MM.1S (cell line): ENCODE measurements at regions not wholly inside any gene's neighbourhood (a gene's known extent, or its start where the extent isn't known, plus 50 kb on each side); places are given as distances from the start of the nearest gene placed in this dataset.

Experiments
- EZH2 ChIP-seq: fragments of 300-600 bp; sonication (generic); optimal IDR thresholded peaks from 2 replicates; pipeline ENCODE3; 2017; ENCODE audit warnings: low read depth, mild to moderate bottlenecking, antibody characterized with exemption, low read length, mixed read lengths
- EZH2phosphoT487 ChIP-seq: fragments of 300-600 bp; sonication (generic); IDR thresholded peaks from 2 replicates; pipeline ENCODE4 v1.6.1; 2018; ENCODE audit warnings: antibody characterized with exemption, low read length
- TF ChIP-seq, protein P1 (sequence below): fragments of 300-600 bp; sonication (generic); IDR thresholded peaks from 2 replicates; pipeline ENCODE4 v1.5.1; 2016; ENCODE audit warnings: antibody characterized with exemption, low read length, mixed read lengths

GRCh38 chr4:187000281-187000680 lies 276.6 kb upstream of the FAT1 start:
- no peak for TF ChIP-seq EZH2
- TF ChIP-seq, protein P1, sequence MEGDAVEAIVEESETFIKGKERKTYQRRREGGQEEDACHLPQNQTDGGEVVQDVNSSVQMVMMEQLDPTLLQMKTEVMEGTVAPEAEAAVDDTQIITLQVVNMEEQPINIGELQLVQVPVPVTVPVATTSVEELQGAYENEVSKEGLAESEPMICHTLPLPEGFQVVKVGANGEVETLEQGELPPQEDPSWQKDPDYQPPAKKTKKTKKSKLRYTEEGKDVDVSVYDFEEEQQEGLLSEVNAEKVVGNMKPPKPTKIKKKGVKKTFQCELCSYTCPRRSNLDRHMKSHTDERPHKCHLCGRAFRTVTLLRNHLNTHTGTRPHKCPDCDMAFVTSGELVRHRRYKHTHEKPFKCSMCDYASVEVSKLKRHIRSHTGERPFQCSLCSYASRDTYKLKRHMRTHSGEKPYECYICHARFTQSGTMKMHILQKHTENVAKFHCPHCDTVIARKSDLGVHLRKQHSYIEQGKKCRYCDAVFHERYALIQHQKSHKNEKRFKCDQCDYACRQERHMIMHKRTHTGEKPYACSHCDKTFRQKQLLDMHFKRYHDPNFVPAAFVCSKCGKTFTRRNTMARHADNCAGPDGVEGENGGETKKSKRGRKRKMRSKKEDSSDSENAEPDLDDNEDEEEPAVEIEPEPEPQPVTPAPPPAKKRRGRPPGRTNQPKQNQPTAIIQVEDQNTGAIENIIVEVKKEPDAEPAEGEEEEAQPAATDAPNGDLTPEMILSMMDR = no peak
- TF ChIP-seq EZH2phosphoT487 = no peak
